ENCODE measurements at regions not wholly inside any gene's neighbourhood (a gene's known extent, or its start where the extent isn't known, plus 50 kb on each side); places are given as distances from the start of the nearest gene placed in this dataset.
"Not testable (repeated sequence)": the region's sequence is repeated elsewhere in the genome, so short reads cannot be mapped to it uniquely, and the experiment has no call there.

GRCh38 chr18:29821544-29821943 lies 1221.0 kb downstream of the DSC3 start:
- Mint-ChIP-seq H3K27me3 (no peaks in the 10 kb centered on the region), H3K4me1 (ENCODE audit: low read depth) (no peaks in the 10 kb centered on the region), H3K4me3 (no peak overlapping the region), H3K36me3 (ENCODE audit: low read depth) (no peaks in the 10 kb centered on the region), H3K27ac (no peak overlapping the region), H3K9me3 (peaks cover 16% of the 10 kb centered on the region)

GRCh38 chr18:29811519-29811918 lies 1231.0 kb downstream of the DSC3 start:
- H3K4me3 Mint-ChIP-seq, result no peak overlapping the region
- peaks cover 22% of the 10 kb centered on the region for H3K9me3 Mint-ChIP-seq
- H3K4me1 Mint-ChIP-seq (ENCODE audit: low read depth), result no peaks in the 10 kb centered on the region
- H3K27me3 Mint-ChIP-seq, result no peaks in the 10 kb centered on the region
- H3K27ac Mint-ChIP-seq, result no peak overlapping the region
- H3K36me3 Mint-ChIP-seq (ENCODE audit: low read depth), result no peaks in the 10 kb centered on the region

GRCh38 chr18:29780816-29781215 lies 1261.7 kb downstream of the DSC3 start:
- no peaks in the 10 kb centered on the region for H3K36me3 Mint-ChIP-seq (ENCODE audit: low read depth)
- peaks cover 17% of the 10 kb centered on the region for H3K9me3 Mint-ChIP-seq
- H3K27me3 Mint-ChIP-seq, result no peaks in the 10 kb centered on the region
- H3K27ac Mint-ChIP-seq, result no peak overlapping the region
- H3K4me1 Mint-ChIP-seq (ENCODE audit: low read depth), result no peaks in the 10 kb centered on the region
- no peak overlapping the region for H3K4me3 Mint-ChIP-seq

- Mint-ChIP-seq H3K4me1 (ENCODE audit: low read depth) (no peaks in the 10 kb centered on the region), H3K36me3 (ENCODE audit: low read depth) (no peaks in the 10 kb centered on the region), H3K9me3 (peaks cover 11% of the 10 kb centered on the region), H3K27ac (no peak overlapping the region), H3K27me3 (no peaks in the 10 kb centered on the region), H3K4me3 (no peak overlapping the region)
Observed at GRCh38 chr18:29779096-29779495, 1263.4 kb downstream of the DSC3 start.

GRCh38 chr18:29753379-29753778 lies 1289.2 kb downstream of the DSC3 start:
- H3K4me3 Mint-ChIP-seq, result no peak overlapping the region
- H3K27me3 Mint-ChIP-seq, result no peaks in the 10 kb centered on the region
- H3K9me3 Mint-ChIP-seq, result peaks cover 18% of the 10 kb centered on the region
- H3K36me3 Mint-ChIP-seq (ENCODE audit: low read depth), result no peaks in the 10 kb centered on the region
- H3K4me1 Mint-ChIP-seq (ENCODE audit: low read depth), result no peaks in the 10 kb centered on the region
- no peak overlapping the region for H3K27ac Mint-ChIP-seq

GRCh38 chr18:29749704-29750103 lies 1292.8 kb downstream of the DSC3 start:
- peaks cover 24% of the 10 kb centered on the region for H3K9me3 Mint-ChIP-seq
- H3K27ac Mint-ChIP-seq, result no peak overlapping the region
- H3K4me3 Mint-ChIP-seq, result no peak overlapping the region
- H3K4me1 Mint-ChIP-seq (ENCODE audit: low read depth), result no peaks in the 10 kb centered on the region
- no peaks in the 10 kb centered on the region for H3K36me3 Mint-ChIP-seq (ENCODE audit: low read depth)
- H3K27me3 Mint-ChIP-seq, result no peaks in the 10 kb centered on the region

- no peaks in the 10 kb centered on the region for H3K36me3 Mint-ChIP-seq (ENCODE audit: low read depth)
- no peak overlapping the region for H3K4me3 Mint-ChIP-seq
- no peaks in the 10 kb centered on the region for H3K4me1 Mint-ChIP-seq (ENCODE audit: low read depth)
- H3K27ac Mint-ChIP-seq, result no peak overlapping the region
- H3K9me3 Mint-ChIP-seq, result peaks cover 7% of the 10 kb centered on the region
- no peaks in the 10 kb centered on the region for H3K27me3 Mint-ChIP-seq
Observed at GRCh38 chr18:29741461-29741860, 1301.1 kb downstream of the DSC3 start.

GRCh38 chr18:29737620-29738019 lies 1304.9 kb downstream of the DSC3 start:
- Mint-ChIP-seq H3K4me1 (ENCODE audit: low read depth) (no peaks in the 10 kb centered on the region), H3K36me3 (ENCODE audit: low read depth) (no peaks in the 10 kb centered on the region), H3K27me3 (no peaks in the 10 kb centered on the region), H3K9me3 (peaks cover 17% of the 10 kb centered on the region), H3K4me3 (no peak overlapping the region), H3K27ac (no peak overlapping the region)

GRCh38 chr18:29737190-29737589 lies 1305.4 kb downstream of the DSC3 start:
- Mint-ChIP-seq H3K4me3 (no peak overlapping the region), H3K4me1 (ENCODE audit: low read depth) (no peaks in the 10 kb centered on the region), H3K27me3 (no peaks in the 10 kb centered on the region), H3K9me3 (peaks cover 17% of the 10 kb centered on the region), H3K27ac (no peak overlapping the region), H3K36me3 (ENCODE audit: low read depth) (no peaks in the 10 kb centered on the region)

- no peak overlapping the region for H3K4me3 Mint-ChIP-seq
- H3K27ac Mint-ChIP-seq, result no peak overlapping the region
- H3K9me3 Mint-ChIP-seq, result peaks cover 18% of the 10 kb centered on the region
- H3K27me3 Mint-ChIP-seq, result no peaks in the 10 kb centered on the region
- no peaks in the 10 kb centered on the region for H3K4me1 Mint-ChIP-seq (ENCODE audit: low read depth)
- no peaks in the 10 kb centered on the region for H3K36me3 Mint-ChIP-seq (ENCODE audit: low read depth)
Observed at GRCh38 chr18:29730073-29730472, 1312.5 kb downstream of the DSC3 start.

- no peak overlapping the region for H3K27ac Mint-ChIP-seq
- no peaks in the 10 kb centered on the region for H3K36me3 Mint-ChIP-seq (ENCODE audit: low read depth)
- no peaks in the 10 kb centered on the region for H3K4me1 Mint-ChIP-seq (ENCODE audit: low read depth)
- H3K9me3 Mint-ChIP-seq, result peaks cover 21% of the 10 kb centered on the region
- H3K27me3 Mint-ChIP-seq, result no peaks in the 10 kb centered on the region
- H3K4me3 Mint-ChIP-seq, result no peak overlapping the region
Observed at GRCh38 chr18:29726646-29727045, 1315.9 kb downstream of the DSC3 start.

GRCh38 chr18:29723486-29723885 lies 1319.1 kb downstream of the DSC3 start:
- H3K4me1 Mint-ChIP-seq (ENCODE audit: low read depth); H3K4me3 Mint-ChIP-seq; H3K27ac Mint-ChIP-seq: not testable (repeated sequence)

GRCh38 chr18:29715960-29716359 lies 1326.6 kb downstream of the DSC3 start:
- H3K36me3 Mint-ChIP-seq (ENCODE audit: low read depth), result not testable (repeated sequence)

More at GRCh38 chr18:29723486-29723885, 1319.1 kb downstream of the DSC3 start:
- H3K36me3 Mint-ChIP-seq (ENCODE audit: low read depth); H3K27me3 Mint-ChIP-seq: not testable (repeated sequence)
- H3K9me3 Mint-ChIP-seq, result peaks cover 21% of the 10 kb centered on the region

GRCh38 chr18:29712785-29713184 lies 1329.8 kb downstream of the DSC3 start:
- H3K27me3 Mint-ChIP-seq, result no peaks in the 10 kb centered on the region
- H3K9me3 Mint-ChIP-seq, result peaks cover 10% of the 10 kb centered on the region
- no peak overlapping the region for H3K27ac Mint-ChIP-seq
- H3K4me3 Mint-ChIP-seq, result no peak overlapping the region
- H3K36me3 Mint-ChIP-seq (ENCODE audit: low read depth), result no peaks in the 10 kb centered on the region
- no peaks in the 10 kb centered on the region for H3K4me1 Mint-ChIP-seq (ENCODE audit: low read depth)

More at GRCh38 chr18:29715960-29716359, 1326.6 kb downstream of the DSC3 start:
- H3K27me3 Mint-ChIP-seq; H3K27ac Mint-ChIP-seq; H3K4me1 Mint-ChIP-seq (ENCODE audit: low read depth); H3K4me3 Mint-ChIP-seq: not testable (repeated sequence)
- H3K9me3 Mint-ChIP-seq, result peaks cover 10% of the 10 kb centered on the region

GRCh38 chr18:29711932-29712331 lies 1330.6 kb downstream of the DSC3 start:
- peaks cover 14% of the 10 kb centered on the region for H3K9me3 Mint-ChIP-seq
- H3K36me3 Mint-ChIP-seq (ENCODE audit: low read depth), result no peaks in the 10 kb centered on the region
- no peaks in the 10 kb centered on the region for H3K4me1 Mint-ChIP-seq (ENCODE audit: low read depth)
- H3K27me3 Mint-ChIP-seq, result no peaks in the 10 kb centered on the region
- no peak overlapping the region for H3K27ac Mint-ChIP-seq
- no peak overlapping the region for H3K4me3 Mint-ChIP-seq

- no peak overlapping the region for H3K27ac Mint-ChIP-seq
- peaks cover 27% of the 10 kb centered on the region for H3K9me3 Mint-ChIP-seq
- no peak overlapping the region for H3K4me3 Mint-ChIP-seq
- H3K4me1 Mint-ChIP-seq (ENCODE audit: low read depth), result no peaks in the 10 kb centered on the region
- no peaks in the 10 kb centered on the region for H3K27me3 Mint-ChIP-seq
- H3K36me3 Mint-ChIP-seq (ENCODE audit: low read depth), result no peaks in the 10 kb centered on the region
Observed at GRCh38 chr18:29693334-29693733, 1349.2 kb downstream of the DSC3 start.
